Stimulated activated CD8-positive, alpha-beta memory T cell treated with anti-CD3 and anti-CD28 coated beads, Interleukin-15, amount 100 ng/mL, for 48 hours (primary cell): ENCODE measurements at regions not wholly inside any gene's neighbourhood (a gene's known extent, or its start where the extent isn't known, plus 50 kb on each side); places are given as distances from the start of the nearest gene placed in this dataset.

Experiments
- DNase-seq, 2 donors: peaks; one replicate each; pipeline ENCODE4 v3.0.0-alpha.2; 2020; ENCODE audit warnings: low read depth in 2 of 2

DNA sequence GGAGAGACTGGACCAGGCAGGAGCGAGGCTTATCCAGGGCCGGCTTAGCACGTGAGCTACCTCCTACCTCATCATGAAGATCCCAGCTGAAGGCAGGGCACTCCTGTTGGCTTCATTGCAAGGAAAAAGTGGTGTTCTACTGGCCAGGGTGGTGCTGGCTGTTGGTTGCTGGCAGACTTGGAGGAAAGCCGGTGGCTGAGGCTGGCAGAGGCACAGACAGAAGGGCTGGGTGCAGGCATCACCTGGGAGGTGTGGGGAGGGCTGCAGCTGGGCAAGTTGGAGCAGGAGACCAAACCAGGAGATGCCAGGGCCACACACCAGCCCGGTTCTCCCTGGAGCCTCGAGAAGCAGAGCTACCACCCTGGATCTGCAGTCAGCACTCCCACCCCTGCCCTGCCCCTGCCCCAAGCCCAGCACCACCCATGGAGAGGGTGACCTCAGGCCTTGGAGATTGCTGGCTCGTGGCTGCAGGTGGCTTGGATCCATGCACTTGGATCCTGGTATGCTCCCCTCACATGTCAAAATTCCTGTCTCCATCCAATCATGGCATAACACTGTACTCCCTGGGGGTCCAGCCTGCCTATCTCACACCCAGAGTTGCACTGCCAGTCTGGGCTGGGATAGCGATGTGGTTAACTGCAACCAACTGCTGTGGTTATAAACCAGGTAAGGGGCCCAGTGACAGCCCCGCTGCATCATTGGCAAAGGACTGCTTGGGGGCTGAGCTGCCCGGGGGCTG lies 49.7 kb downstream of the GLI2 start:
- no peak for DNase-seq

DNA sequence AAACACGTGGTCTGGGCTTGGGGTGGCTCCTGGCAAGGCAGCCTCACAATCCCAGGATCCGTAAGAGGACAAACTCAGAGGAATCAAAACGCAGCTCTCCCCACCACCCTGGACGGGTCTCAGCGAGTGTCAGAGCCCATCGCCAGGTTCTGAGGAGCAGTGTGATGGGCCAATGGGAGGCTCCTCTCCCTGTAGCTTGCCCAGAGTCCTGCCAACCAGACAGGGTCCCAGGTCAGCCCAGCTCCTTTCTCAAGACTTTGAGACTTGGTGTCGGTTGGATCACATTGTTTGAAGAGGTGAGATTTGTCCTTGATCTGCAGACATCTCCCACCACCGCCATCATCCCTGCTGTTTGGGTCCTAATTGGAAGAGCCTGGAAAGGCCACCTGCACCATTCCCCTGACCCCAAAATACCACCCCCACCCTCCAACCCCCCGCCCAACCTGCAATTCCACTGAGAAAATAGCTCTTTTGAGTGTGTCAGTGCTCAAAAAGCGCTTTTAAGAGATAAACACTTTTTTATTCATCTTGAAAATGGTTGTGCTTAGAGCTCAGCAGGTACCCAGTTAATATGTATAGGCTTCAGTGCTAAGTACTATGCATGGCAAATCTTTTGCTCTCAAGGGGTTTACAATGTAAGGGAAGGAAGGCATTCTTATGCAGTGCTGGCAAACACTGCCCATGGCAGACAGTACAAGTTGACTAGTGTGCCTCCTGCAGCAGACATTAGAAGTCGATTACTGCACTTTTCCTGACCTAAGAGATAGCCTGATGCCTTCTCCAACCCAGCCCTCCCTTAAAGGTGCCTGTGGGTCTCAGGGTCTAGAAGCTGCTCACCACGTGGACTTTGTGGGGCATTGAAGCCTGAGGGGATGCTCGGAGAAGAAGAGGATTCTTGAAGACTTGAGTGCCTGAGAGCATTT lies 50.6 kb downstream of the GLI2 start:
- DNase-seq: no peak

DNA sequence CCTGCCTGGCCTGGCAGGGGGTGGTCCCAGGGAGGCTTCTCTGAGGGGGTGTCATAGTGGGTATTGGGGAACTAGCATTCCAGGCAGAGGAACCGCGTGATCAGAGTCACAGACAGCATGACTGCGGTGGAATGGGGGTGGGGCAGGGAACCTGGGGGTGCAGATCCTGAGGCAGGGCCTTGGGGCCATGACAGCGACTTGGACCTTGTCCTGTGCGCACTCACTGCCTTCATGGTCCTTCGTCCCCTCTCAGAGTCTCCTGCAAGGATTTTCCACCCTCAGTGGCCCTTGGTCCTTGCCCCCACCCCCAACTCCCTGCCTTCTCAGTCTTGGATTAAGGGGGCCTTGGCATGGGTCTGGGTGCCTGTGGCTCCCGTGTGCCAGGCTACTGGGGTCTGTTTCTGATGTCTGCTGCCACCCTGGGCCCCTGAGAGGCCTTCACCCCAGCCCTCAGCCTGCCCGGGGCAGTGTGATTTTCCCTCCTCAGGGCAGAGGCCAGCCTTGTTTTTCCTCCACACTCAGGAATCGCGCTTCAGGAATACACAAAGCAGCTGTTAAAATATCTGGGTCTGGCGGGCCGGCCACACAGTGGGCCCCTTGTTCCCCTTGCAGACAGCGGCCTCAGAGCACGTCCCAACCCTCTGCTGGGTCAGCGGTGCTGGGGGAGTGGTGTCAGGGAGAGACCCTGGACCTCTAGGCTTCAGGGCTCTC lies 51.6 kb downstream of the GLI2 start:
- no peak for DNase-seq

DNA sequence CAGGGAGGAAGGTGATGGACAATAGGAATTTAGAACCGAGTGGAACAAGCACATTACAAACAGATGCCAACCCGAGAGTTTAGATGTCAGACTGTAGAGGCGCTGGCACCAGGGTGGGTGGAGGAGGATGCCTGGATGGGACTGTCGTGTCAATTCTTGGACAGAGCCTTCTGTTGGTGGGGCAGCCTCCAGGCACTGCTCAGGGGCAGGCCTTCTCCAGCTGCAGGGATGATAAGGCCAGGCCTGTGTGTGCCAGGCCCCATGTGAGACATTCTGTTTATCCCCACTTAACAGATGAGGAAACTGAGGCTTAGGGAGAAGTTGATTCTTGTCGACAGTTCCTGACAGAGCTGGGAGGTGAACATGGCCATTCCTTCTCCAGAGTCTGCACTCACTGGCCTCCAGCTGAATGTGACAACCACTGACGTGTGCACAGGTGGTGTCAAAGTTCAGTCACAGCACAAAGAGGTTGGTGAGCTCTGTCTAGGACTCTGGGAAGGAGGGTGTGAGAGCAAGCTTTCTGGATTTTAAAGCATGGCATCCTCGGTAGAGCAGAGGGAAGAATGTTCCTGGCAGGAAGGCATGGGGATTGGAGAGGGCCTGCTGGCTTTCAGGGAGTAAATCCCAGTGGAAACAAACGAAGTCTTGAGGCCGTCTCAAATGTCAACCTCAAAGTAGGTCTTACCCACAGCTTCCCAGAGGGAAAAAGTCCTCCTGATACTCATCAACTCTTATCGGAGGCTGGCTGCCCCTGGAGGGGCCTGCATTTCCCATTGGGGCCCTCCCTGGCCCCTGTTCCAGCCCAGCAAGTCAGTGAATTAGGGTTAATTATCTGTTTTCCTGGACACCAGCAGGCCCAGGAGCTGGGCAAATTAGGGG lies 52.4 kb downstream of the GLI2 start:
- DNase-seq: no peak

DNA sequence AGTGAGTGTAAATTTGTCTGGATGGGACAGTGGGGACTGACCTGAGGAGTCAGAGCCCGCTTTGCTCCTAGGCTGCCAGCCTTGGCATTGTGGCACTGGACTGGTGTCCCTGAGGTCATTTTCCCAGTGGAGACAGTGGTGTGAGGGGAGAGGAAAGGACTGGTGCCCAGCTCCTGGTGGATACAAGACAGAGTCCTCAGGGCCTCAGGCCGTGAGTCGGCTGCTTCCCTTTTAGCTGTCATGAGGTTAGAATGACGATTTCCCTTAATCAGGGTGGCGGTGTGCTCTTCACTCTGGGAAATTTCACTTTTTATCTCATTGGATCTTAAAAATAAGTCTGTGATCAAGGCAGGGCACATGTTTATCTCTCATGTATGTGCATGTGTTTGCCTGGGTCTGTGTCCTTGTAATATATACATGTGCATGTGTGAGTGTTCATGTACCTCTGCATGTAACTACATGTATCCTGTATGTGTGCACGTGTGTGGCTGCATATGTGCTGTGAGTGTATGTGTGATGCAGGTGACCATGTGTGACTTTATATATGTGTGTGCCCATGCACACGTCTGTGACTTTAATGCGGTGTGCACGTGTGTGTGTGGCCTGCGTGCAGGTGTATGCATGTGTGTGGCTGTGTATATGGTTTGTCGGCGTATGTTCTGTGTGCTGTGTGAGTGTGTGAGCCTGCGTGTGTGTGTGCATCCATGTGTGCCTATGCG lies 55.7 kb downstream of the GLI2 start:
- no peak for DNase-seq

DNA sequence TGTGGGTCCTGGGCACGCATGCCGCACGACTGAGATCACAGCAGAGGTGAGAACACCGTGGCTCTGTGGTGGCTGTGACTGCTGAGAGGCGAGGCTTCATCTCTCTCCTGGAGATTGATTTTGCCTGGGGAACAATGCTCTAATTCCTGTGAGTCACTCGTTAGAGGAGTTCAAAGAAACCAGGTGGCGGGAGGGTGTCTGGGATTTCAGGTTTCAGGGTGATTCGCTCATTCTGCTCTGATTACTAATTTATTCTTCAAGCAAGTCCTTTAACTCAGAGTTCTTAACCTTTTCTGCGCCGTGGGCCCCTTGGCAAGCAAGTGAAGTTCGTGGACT lies 56.3 kb downstream of the GLI2 start:
- no peak for DNase-seq

DNA sequence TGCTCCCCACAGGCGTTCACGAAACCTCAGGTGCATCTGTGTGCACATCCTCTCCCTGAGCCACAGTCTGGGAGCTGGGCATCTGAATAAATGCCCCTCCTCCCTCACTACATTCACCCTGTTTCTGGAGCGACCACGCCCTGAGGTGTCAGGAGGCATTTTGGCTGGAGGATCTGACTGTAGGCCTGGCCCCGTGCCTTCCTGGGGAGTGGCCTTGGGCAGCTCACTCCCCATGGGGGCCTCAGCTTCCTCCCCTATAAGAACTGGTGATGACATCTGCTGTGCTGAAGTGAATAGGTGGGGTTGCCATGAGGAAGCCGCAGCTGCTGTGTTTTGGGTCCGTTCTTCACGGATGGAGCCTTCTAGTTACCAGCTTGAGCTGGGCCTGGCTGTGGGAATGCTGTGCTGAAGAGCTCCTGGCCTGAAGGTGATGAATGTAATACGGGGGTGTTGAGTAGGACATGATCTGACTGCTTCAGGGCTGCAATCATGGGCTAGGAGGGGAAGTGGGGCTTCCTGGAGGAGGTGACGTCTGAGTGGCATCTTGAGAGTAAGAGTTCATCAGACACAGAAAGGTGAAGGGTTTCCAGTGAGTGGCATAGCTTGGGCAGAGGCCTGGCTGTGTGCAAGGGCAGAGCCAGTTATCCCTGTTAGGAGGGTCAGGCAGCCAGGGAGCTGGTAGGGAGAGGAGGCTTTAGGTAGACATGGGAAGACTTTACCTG lies 58.2 kb downstream of the GLI2 start:
- no peak for DNase-seq

DNA sequence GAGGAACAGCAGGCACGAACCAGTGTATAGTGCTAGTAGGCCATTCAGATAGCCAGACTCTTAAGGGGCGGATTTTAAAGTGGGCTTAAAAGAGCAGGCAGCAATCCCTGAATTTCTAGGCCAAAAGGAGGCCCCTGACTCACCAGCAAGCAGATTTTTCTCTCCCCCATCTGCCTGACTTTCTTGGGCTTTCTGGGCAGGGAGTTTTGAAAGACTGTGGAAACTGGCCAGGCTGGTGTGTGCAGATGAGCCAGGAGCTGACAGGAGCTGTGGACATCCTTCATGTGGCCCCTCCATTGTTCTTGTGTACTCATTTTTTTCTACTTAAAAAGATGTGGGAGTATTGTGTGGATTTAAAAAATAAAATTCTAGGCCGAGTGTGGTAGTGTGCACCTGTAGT lies 59.0 kb downstream of the GLI2 start:
- DNase-seq: no peak

DNA sequence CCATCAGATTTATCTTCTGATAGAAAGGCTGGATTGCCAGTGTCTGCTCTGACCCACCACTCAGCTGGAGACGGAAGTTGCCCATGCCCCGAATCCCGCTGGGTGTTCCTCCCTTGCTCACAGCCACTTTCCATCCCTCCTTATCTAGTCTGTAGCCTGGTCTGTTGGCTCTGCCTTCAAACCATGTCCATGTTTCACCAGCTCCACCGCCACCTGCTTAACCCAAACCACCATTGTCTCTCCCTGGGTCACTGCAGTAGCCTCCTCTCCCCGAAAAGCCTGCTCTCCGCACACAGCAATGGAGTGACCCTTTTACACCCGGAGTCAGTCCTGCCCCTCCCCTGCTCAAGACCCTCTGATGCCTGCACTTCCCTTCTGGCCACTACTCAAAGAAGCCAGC lies 60.4 kb downstream of the GLI2 start:
- DNase-seq: no peak

DNA sequence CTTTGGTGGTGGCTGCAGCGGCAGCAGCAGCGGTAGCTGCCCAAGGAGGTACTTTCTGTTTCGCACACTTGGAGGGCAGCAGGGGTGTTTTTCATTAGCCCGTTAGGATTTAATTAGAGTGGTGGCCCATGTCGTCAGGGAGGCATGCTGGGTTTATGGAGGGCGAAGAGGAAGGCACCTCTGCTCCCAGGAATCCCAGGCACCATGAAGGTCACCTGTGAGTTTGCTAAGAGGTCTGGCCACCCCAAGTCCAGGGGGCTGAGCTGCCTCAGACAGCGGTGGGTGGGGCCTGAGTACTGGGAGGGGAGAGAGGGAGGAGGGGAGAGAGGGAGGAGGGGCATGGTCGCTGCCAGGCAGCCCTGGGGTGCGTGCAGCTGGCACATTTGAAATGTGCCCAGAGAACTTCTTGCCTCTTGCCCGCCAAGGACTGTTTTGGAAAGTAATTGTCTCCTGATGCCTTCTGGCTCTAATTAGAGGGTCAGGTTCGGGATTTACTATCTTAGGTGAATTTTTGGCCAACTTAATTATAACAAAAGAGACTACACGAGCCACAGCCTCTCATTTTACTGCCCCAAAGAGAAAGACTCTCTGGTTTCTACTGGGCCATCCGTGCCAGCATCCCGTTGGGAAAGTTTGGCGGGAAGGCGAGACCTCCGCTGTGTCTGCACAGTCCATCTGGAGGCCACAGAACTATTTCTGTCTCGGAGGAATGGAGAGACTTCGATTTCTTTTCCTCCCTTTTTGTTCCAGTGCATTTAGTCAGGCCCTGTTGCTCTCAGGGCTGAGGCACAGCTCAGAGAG lies 62.0 kb downstream of the GLI2 start:
- DNase-seq: no peak

DNA sequence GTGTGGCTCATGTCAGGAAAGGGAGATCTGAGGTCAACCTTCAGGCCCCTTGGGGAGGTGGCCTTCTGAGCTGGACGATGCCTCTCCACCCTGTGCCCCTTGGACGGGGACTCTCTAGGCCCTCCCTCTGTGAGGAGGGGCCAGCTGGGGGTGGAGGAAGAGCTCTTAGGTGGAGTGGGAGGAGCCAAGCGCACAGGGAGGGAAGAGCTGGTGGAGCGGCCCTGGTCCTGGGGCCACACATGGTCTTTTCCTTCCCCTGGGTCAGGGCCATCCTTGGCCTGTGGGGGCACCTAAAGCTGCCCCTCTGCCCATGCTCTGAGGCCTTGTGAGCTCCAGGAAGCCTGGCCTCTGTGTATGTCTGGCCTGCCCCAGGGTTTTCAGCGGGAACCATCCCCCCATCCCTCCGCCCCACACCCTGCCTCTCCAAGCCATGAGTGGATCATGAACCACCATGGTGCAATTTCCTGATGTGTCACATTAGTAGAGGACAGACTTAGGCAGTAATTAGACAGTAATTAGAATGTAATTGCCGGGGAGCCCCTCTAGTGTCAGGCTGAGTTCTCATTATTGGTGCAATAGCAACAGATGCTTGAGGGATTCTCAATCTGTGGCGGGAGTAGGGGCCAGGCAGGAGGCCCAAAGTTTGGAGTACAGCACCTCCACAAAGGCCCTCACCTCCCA lies 63.0 kb downstream of the GLI2 start:
- DNase-seq: no peak

DNA sequence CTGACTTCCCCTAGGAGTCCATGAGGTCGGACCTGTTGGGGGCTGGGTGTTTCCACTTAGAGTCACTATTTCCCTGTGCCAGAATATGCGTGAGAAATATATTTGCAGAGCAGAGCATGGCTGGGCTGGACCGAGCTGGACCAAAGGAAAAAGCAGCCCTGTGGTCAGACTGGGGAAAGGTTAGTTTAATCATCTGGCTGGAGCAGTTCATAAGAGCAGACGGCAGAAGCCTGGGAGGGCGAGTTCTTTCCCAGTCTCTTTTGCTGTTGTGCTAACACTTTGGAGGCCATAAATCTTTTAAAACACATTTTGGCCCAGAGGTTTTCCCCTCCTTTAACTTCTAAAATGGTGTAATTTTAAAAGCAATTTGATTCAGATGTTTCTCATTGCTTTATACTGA lies 66.5 kb downstream of the GLI2 start:
- DNase-seq: no peak

DNA sequence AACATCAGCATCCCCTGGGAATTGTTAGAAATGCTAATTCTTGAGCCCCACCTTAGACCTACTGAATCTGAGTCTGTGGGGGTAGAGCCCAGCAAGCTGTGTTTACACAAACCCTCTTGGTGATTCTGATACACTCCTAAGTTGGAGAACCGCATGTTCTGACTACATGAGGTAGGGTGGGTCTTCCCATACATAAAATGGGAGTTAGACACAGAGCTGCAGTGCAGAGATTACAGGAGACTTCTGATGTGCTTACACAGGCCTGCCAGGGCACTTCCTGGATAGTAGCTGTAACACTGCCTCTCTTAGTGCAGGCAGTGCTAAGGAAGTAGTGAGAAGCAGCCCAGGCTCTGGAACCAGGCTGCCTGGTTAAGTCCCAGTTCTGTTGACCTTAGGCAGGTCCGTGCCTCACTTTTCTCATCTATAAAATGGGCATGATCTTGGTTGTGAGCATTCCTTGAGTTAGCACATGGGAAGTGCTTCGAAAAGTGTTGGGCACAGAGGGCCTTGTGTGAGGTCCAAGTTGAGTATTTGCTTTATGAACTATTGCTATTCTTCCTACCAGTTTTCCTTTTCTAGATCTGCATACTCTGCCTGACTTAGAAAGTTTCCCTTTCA lies 67.3 kb downstream of the GLI2 start:
- DNase-seq: no peak

DNA sequence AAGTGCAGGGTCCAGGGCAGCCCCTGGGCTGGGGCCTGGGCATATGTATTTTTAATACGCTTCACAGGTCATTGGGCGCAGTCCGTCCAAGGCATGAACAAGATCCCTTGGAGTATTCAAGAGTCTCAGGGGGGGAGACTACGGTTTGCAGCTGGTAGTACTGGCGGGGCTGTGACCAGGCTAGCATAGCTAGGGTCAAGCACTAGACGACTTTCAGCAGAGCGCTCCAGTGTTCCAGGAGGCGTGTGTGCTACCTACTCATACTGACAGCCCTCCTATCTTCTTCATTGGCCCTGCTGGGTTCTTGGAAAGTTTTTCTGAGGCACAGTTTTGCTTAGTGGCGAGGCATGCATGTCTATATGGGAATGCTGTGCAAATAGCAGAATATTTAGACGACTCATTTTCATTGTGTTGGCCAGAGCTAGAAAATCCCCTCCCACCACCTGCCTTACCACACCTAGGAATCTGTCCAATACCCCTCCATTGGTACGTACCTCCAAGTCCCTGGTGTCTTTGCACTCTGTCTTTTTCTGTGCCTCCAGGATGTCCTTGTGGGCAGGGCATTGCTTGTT lies 68.2 kb downstream of the GLI2 start:
- DNase-seq: no peak

DNA sequence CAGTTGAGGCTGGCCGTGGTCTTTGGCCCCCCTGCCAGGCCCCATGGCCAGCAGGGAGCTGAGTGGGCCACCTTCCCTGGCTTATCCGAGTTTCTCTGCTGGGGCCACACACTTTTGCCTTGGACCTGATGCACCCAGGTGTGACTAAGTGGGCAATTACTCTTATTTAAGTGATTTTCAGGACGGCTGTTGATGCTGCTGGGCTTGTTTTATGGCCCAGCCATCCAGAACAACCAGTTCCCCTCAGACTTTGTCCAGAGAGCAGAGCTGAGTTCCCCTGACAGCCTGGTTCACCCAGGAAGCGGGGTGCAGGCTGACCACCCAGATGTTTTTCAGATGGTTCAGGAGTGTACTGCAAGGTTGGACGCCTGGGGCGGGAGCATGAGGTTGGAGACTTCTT lies 68.8 kb downstream of the GLI2 start:
- no peak for DNase-seq

DNA sequence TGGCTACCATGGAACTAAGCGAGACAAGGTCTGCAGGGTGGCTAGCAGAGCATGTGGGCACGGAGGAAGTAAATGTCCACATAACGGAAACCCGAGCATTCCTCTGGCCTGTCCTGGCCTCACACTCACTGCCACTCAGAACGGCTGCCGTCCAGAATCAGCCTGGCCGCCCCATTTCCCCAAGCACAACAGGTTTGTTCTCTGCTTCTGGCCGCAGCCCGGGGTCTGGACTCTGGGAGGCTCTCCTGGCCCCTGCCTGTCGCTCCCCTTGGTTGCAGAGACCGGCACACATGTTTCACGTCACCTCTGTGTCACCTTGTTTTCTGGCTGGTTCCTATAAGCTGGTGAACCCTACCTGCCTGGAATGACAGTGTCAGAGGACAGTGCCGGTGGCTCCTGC lies 69.3 kb downstream of the GLI2 start:
- no peak for DNase-seq

DNA sequence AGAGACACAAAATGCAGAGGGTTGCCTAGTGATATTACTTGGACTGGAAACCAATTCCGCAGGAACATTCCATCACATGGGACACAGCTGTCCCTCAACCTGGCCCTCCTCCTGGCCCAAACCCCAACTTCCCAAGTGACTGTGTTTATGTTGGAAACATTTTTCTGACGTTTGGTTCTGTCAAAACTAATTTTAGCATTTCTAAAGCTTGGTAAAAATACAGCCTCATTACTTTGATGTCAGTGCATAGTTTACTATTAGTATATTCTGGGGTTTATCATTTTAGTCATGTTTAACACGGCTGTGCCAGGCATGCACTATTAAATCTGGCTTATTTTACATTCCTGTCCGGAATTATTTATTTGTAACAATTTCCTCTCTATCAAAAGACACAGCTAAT lies 69.9 kb downstream of the GLI2 start:
- no peak for DNase-seq

DNA sequence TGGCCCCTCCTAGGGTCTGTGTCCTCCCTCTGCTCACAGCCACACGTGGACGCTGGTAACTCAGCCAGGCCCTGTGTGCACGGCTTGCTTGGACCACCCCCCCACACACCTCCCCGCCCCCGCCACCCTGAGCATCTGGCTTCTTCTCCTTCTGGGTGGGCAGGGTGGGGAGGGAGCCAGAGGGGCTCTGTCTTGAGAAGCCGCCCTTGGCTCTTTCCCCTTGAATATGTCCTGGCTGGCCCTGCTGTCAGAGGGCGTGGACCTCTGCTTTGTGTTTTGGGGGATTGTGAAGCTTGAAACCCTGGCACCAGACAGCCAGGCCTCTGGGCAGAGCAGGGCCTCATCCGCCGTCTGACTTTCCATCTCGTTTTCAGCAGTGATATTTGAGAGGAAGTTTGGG lies 72.1 kb downstream of the GLI2 start:
- no peak for DNase-seq
